ENCODE measurements at regions not wholly inside any gene's neighbourhood (a gene's known extent, or its start where the extent isn't known, plus 50 kb on each side); places are given as distances from the start of the nearest gene placed in this dataset.

DNA sequence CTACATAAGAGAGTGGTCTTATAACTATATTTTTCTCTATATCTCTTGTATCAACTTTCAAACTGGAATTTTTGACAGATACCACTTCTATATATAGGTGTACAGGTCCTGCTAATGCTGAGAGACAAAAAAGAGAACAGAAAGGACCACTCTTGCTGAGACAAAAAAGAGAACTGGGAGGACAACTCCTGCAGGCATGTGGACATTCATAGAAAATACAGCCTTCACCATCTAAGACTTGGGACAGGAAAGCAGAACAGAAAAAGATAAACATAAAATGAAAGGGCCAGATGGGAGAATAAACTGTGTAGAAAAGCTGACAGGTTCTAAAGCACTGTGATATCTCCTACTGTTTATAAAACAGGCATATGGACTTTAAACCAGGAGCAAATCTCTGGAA lies 541.0 kb upstream of the ADGRB3 start (continued):
- TF ChIP-seq, protein P1, sequence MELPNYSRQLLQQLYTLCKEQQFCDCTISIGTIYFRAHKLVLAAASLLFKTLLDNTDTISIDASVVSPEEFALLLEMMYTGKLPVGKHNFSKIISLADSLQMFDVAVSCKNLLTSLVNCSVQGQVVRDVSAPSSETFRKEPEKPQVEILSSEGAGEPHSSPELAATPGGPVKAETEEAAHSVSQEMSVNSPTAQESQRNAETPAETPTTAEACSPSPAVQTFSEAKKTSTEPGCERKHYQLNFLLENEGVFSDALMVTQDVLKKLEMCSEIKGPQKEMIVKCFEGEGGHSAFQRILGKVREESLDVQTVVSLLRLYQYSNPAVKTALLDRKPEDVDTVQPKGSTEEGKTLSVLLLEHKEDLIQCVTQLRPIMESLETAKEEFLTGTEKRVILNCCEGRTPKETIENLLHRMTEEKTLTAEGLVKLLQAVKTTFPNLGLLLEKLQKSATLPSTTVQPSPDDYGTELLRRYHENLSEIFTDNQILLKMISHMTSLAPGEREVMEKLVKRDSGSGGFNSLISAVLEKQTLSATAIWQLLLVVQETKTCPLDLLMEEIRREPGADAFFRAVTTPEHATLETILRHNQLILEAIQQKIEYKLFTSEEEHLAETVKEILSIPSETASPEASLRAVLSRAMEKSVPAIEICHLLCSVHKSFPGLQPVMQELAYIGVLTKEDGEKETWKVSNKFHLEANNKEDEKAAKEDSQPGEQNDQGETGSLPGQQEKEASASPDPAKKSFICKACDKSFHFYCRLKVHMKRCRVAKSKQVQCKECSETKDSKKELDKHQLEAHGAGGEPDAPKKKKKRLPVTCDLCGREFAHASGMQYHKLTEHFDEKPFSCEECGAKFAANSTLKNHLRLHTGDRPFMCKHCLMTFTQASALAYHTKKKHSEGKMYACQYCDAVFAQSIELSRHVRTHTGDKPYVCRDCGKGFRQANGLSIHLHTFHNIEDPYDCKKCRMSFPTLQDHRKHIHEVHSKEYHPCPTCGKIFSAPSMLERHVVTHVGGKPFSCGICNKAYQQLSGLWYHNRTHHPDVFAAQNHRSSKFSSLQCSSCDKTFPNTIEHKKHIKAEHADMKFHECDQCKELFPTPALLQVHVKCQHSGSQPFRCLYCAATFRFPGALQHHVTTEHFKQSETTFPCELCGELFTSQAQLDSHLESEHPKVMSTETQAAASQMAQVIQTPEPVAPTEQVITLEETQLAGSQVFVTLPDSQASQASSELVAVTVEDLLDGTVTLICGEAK (IDR thresholded peaks at IDR 0.05; ENCODE audit: borderline replicate concordance): no peak
- TF ChIP-seq BRCA1 (IDR thresholded peaks at IDR 0.05; ENCODE audit: low read depth, low read length): no peak
- TF ChIP-seq, protein P2, sequence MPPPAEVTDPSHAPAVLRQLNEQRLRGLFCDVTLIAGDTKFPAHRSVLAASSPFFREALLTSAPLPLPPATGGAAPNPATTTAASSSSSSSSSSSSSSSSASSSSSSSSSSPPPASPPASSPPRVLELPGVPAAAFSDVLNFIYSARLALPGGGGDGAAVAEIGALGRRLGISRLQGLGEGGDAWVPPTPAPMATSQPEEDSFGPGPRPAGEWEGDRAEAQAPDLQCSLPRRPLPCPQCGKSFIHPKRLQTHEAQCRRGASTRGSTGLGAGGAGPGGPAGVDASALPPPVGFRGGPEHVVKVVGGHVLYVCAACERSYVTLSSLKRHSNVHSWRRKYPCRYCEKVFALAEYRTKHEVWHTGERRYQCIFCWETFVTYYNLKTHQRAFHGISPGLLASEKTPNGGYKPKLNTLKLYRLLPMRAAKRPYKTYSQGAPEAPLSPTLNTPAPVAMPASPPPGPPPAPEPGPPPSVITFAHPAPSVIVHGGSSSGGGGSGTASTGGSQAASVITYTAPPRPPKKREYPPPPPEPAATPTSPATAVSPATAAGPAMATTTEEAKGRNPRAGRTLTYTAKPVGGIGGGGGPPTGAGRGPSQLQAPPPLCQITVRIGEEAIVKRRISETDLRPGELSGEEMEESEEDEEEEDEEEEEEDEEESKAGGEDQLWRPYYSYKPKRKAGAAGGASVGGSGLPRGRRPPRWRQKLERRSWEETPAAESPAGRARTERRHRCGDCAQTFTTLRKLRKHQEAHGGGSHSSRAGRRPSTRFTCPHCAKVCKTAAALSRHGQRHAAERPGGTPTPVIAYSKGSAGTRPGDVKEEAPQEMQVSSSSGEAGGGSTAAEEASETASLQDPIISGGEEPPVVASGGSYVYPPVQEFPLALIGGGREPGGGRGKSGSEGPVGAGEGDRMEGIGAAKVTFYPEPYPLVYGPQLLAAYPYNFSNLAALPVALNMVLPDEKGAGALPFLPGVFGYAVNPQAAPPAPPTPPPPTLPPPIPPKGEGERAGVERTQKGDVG (CRISPR knock-in tag; IDR thresholded peaks at IDR 0.05): no peak
- no peak for TF ChIP-seq MYB (IDR thresholded peaks at IDR 0.05; ENCODE audit: borderline replicate concordance, low read depth, low read length)
- no peak for TF ChIP-seq CREB1 (IDR thresholded peaks at IDR 0.05; ENCODE audit: low read depth)
- TF ChIP-seq, protein P3, sequence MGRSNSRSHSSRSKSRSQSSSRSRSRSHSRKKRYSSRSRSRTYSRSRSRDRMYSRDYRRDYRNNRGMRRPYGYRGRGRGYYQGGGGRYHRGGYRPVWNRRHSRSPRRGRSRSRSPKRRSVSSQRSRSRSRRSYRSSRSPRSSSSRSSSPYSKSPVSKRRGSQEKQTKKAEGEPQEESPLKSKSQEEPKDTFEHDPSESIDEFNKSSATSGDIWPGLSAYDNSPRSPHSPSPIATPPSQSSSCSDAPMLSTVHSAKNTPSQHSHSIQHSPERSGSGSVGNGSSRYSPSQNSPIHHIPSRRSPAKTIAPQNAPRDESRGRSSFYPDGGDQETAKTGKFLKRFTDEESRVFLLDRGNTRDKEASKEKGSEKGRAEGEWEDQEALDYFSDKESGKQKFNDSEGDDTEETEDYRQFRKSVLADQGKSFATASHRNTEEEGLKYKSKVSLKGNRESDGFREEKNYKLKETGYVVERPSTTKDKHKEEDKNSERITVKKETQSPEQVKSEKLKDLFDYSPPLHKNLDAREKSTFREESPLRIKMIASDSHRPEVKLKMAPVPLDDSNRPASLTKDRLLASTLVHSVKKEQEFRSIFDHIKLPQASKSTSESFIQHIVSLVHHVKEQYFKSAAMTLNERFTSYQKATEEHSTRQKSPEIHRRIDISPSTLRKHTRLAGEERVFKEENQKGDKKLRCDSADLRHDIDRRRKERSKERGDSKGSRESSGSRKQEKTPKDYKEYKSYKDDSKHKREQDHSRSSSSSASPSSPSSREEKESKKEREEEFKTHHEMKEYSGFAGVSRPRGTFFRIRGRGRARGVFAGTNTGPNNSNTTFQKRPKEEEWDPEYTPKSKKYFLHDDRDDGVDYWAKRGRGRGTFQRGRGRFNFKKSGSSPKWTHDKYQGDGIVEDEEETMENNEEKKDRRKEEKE (IDR thresholded peaks at IDR 0.05): no peak
- TF ChIP-seq, protein P4, sequence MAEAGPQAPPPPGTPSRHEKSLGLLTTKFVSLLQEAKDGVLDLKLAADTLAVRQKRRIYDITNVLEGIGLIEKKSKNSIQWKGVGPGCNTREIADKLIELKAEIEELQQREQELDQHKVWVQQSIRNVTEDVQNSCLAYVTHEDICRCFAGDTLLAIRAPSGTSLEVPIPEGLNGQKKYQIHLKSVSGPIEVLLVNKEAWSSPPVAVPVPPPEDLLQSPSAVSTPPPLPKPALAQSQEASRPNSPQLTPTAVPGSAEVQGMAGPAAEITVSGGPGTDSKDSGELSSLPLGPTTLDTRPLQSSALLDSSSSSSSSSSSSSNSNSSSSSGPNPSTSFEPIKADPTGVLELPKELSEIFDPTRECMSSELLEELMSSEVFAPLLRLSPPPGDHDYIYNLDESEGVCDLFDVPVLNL (IDR thresholded peaks at IDR 0.05; ENCODE audit: low read depth, low read length): no peak
- no peak for TF ChIP-seq STAT1 (conservative IDR thresholded peaks at IDR 0.05)
- TF ChIP-seq, protein P5, sequence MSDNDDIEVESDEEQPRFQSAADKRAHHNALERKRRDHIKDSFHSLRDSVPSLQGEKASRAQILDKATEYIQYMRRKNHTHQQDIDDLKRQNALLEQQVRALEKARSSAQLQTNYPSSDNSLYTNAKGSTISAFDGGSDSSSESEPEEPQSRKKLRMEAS (IDR thresholded peaks at IDR 0.05; ENCODE audit: low read depth, low read length): no peak
- no peak for TF ChIP-seq POLR2A (IDR thresholded peaks at IDR 0.05; ENCODE audit: low read depth, low read length)
- peak; percentile 91 for TF ChIP-seq SPI1 (IDR thresholded peaks at IDR 0.05; ENCODE audit: borderline replicate concordance, insufficient read depth, low read depth, low read length)
- TF ChIP-seq IRF4 (IDR thresholded peaks at IDR 0.05; ENCODE audit: low read depth, low read length): 0 out of 2 replicates have a peak, but pooled peaks have one; percentile 22
- TF ChIP-seq MEF2A (IDR thresholded peaks at IDR 0.05; ENCODE audit: insufficient read depth, low read depth, low read length): 0 out of 2 replicates have a peak, but pooled peaks have one; percentile 22
- no peak for TF ChIP-seq RB1 (IDR thresholded peaks at IDR 0.05; ENCODE audit: borderline replicate concordance)
- no peak for TF ChIP-seq CBX3 (IDR thresholded peaks at IDR 0.05; ENCODE audit: borderline replicate concordance, low read depth)
- no peak for TF ChIP-seq MTA3 (IDR thresholded peaks at IDR 0.05; ENCODE audit: borderline replicate concordance, low read length)
- no peak for TF ChIP-seq KDM1A (IDR thresholded peaks at IDR 0.05; ENCODE audit: borderline replicate concordance)
- no peak for TF ChIP-seq SP1 (IDR thresholded peaks at IDR 0.05; ENCODE audit: low read depth, low read length)
- no peak for TF ChIP-seq BACH1 (IDR thresholded peaks at IDR 0.05; ENCODE audit: borderline replicate concordance)
- no peak for TF ChIP-seq ZBED1 (IDR thresholded peaks at IDR 0.05; ENCODE audit: borderline replicate concordance)
